Colon (tissue), 2 donors: ENCODE measurements at regions not wholly inside any gene's neighbourhood (a gene's known extent, or its start where the extent isn't known, plus 50 kb on each side); places are given as distances from the start of the nearest gene placed in this dataset.

ENCODE experiments used
- FAIRE-seq: peaks from 2 replicates; lab custom pipeline; 2012; peaks lifted over from hg19 to GRCh38; lab: Jason Lieb, UNC
- donor health status: control.
- donor health status: control.

- FAIRE-seq, result no peak
These were observed 457.0 kb downstream of the PCNX1 start for GRCh38 chr14:71363946-71364925.

DNA sequence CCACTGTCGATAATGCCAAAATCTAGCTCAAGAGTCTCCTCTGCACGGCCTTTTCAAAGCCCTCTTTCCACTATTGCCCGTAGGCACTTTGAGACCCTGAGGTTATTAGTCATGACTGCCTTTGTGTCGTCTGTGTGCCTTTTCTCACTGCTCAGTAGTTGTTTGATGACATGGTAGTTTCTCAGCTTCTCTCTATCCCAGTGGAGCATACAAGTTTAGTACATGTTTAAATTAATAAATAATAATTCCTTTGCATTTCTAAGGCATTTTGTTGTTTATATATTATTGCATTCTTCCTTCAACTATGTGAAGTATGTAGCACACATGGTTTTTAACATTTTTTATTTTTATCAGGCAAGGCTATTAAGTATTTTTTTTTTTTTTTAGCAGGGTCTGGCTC is 458.1 kb downstream of the PCNX1 start:
- no peak for FAIRE-seq

GRCh38 chr14:71366861-71367260 is 459.6 kb downstream of the PCNX1 start:
- FAIRE-seq, result no peak

- FAIRE-seq, result no peak
These were observed 464.6 kb downstream of the PCNX1 start for GRCh38 chr14:71371711-71372396.

DNA sequence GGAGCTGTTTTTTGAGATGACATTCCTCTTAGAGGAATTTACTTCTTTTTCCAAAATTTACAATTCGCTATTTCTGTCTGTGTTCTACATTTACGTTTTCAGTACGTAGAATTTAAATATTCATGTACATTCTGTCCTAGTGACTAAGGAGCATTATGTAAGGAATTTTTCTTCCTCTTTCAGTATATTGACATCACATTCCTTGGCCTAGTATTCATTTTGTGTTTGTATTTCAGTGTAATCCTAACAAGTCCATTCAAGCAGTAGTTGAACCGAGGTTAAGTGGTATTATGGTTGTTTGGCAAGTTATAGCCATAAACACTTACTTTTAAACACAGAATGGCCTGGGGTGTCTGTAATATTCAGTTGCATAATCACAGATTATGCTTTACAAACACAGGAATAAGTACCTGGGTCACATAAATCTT is 465.2 kb downstream of the PCNX1 start:
- FAIRE-seq, result peak; percentile 87

DNA sequence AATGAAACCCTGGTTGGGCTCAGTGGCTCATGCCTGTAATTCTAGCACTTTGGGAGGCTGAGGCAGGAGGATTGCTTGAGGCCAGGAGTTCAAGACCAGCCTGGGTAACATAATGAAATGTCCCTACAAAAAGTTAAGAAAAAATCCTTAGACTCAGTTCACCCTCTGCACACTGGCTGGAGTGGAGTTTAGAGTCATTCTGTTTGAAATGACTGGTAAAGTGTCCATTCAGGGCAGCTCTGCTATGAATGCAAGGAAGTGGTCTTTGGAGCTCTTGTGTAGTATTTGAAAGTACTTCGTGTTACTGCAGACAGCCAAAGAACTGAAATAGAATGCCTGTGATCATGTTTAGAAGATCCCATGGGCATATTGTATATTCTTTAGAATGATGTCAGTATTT is 466.5 kb downstream of the PCNX1 start:
- FAIRE-seq, result no peak

GRCh38 chr14:71374989-71375388 is 467.7 kb downstream of the PCNX1 start:
- no peak for FAIRE-seq

DNA sequence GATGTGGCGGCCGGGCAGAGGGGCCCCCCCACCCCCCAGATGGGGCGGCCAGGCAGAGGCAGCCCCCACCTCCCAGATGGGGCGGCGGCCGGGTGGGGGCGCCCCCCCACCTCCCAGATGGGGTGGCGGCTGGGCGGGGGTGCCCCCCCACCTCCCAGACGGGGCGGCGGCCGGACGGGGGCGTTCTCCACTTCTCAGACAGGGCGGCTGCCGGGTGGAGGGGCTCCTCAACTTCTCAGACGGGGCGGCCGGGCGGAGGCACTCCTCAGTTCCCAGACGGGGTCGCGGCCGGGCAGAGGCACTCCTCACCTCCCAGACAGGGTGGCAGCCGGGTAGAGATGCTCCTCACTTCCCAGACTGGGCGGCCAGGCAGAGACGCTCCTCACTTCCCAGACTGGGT is 469.8 kb downstream of the PCNX1 start:
- no peak for FAIRE-seq

DNA sequence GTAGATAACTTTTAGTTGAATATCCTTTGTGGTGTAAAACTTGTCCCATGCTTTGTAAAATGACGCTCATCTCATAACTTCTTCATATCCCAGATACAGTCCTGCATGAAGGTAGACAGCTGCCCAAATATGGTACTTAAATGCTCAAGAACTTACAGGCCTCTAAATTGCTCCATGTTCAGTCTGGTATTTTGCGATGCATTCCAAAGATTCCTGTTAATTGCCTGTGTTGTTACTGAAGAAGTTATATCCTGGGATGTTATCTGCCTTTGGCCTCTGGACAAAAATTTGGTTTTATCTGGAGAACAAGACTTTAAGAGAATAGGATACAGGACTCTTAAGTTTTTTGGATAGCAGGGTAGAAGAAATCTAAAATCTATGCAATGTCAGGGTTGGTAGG is 473.0 kb downstream of the PCNX1 start:
- FAIRE-seq, result no peak

DNA sequence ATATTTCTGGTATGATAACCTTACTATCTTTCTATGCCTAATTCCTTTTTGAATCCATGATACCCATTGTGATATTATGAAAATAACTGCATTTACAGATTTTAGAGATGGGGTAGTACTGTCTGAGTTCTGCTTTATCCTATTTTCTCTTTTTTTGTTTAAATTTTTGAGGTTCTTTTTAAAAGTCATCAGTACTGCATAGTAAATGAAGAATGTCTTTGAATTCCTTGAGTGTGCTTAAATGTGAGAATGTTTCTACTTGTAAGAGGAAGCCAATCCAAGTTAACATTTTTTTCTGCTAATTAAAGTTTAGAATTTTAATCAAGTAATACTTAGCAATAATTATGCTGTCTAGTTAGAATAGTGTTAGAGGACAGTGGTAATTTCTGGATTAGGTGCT is 474.6 kb downstream of the PCNX1 start:
- no peak for FAIRE-seq

- no peak for FAIRE-seq
These were observed 475.1 kb downstream of the PCNX1 start for GRCh38 chr14:71382315-71382714.

DNA sequence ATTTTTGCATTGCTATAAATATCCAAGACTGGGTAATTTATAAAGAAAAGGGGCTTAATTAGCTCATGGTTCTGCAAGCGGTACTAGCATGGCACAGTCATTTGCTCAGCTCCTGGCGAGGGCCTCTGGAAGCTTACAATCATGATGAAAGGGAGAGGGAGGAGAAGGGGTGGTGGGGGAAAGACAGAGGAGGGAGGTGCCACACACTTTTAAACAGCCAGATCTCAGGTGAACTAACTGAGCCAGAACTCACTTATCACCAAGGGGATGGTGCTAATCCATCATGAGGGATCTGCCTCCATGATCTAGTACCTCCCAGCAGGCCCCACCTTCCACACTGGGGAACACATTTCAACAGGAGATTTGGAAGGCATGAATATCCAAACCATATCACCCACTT is 476.3 kb downstream of the PCNX1 start:
- FAIRE-seq, result no peak

- FAIRE-seq, result no peak
These were observed 477.0 kb downstream of the PCNX1 start for GRCh38 chr14:71384007-71384845.

DNA sequence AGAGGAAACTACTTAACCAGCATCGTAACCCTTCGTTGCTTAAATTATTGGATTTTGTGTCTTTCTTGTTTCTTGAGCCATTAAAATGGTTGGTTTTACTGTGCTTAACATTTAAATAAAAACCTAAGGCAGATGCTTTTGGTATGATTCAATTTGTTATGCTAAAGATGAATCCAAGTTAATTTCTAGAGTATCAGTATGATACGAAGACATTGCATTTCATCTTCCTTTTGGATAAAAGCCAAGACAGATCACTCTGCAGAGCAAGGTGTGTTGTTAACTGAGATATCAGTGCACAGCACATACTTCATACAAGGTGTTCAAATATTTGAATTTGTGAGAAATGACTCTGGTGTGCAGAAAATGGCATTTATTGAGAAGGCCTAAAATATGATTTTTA is 480.5 kb downstream of the PCNX1 start:
- no peak for FAIRE-seq

GRCh38 chr14:71388336-71388735 is 481.1 kb downstream of the PCNX1 start:
- no peak for FAIRE-seq

DNA sequence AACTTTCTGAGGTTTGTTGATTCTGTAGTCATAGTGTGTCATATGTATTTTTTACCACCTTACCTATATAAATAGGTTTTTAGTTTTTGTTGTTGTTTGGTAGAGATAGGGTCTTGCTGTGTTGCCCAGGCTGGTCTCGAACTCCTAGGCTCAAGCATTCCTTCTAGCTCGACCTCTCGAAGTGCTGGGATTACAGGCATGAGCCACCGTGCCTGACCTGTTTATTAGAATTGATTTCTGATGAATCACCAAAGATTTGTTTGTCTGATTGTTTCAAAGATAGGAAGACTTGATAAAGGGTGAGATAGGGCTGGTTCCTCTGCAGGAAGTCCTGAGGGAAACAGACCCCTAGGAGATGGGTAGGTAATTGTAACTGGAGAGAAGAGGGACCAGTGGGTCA is 481.6 kb downstream of the PCNX1 start:
- FAIRE-seq, result no peak

DNA sequence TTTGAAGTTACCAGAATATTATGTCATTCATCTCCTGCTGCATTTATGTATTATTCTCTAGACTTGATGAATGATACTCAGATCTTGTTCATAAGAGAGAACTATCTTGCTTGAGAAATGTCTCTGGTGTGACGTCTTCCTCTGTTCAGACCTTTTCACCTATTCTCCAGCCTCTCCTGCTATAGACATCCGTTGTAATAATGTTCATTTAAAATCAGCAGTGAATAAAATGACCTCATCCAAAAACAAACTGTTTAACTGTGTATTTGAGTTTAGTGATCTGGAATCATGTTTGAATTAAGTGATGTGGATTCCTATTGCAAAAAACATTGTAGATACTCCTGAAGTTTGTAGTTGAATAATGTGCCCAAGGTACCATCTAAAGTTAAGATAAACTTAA is 487.1 kb downstream of the PCNX1 start:
- FAIRE-seq, result no peak

- FAIRE-seq, result no peak
These were observed 487.9 kb downstream of the PCNX1 start for GRCh38 chr14:71395151-71395604.

GRCh38 chr14:71395636-71396035 is 488.4 kb downstream of the PCNX1 start:
- no peak for FAIRE-seq

GRCh38 chr14:71396050-71396677 is 488.9 kb downstream of the PCNX1 start:
- no peak for FAIRE-seq

- no peak for FAIRE-seq
These were observed 490.1 kb downstream of the PCNX1 start for GRCh38 chr14:71397371-71397770.

- no peak for FAIRE-seq
These were observed 491.2 kb downstream of the PCNX1 start for GRCh38 chr14:71398450-71398849.
